KMS-11 (cell line): ENCODE measurements at regions not wholly inside any gene's neighbourhood (a gene's known extent, or its start where the extent isn't known, plus 50 kb on each side); places are given as distances from the start of the nearest gene placed in this dataset.

Source experiments
- H2AFZ ChIP-seq: fragments of 200-600 bp; sonication (generic); 2 replicates; pipeline ENCODE4 v1.6.1; 2016; ENCODE audit warnings: antibody characterized with exemption, mixed run types, low read depth
- H3K27ac ChIP-seq: fragments of 200-600 bp; sonication (generic); 2 replicates; pipeline ENCODE4 v1.6.1; 2016; ENCODE audit warnings: mild to moderate bottlenecking, mixed run types
- H3K27me3 ChIP-seq: fragments of 200-600 bp; sonication (generic); 2 replicates; pipeline ENCODE4 v1.6.1; 2017; ENCODE audit warnings: mild to moderate bottlenecking, low read depth, mixed run types, moderate library complexity; ENCODE audit not compliant: insufficient read depth
- H3K36me3 ChIP-seq: fragments of 200-600 bp; sonication (generic); 2 replicates; pipeline ENCODE4 v1.6.1; 2017; ENCODE audit warnings: mild to moderate bottlenecking, mixed run types; ENCODE audit not compliant: insufficient read depth
- H3K4me1 ChIP-seq: fragments of 200-600 bp; sonication (generic); 2 replicates; pipeline ENCODE4 v1.6.1; 2016; ENCODE audit warnings: mild to moderate bottlenecking, low read depth, mixed run types; ENCODE audit not compliant: poor library complexity, severe bottlenecking
- H3K4me2 ChIP-seq: fragments of 200-600 bp; sonication (generic); 2 replicates; pipeline ENCODE4 v1.7.0; 2016; ENCODE audit warnings: mild to moderate bottlenecking, mixed run types
- H3K4me3 ChIP-seq: fragments of 200-600 bp; sonication (generic); IDR thresholded peaks from 2 replicates; pipeline ENCODE4 v1.6.1; 2017; ENCODE audit warnings: low read depth, low read length, mixed read lengths; ENCODE audit not compliant: insufficient read depth
- H3K79me2 ChIP-seq: fragments of 200-600 bp; sonication (generic); 2 replicates; pipeline ENCODE4 v1.6.1; 2016; ENCODE audit warnings: low read depth, mixed run types; ENCODE audit not compliant: insufficient read depth
- H3K9ac ChIP-seq: fragments of 200-600 bp; sonication (generic); 2 replicates; pipeline ENCODE4 v1.6.1; 2016; ENCODE audit warnings: mild to moderate bottlenecking, mixed run types
- H4K20me1 ChIP-seq: fragments of 200-600 bp; sonication (generic); 2 replicates; pipeline ENCODE4 v1.6.1; 2016; ENCODE audit warnings: mild to moderate bottlenecking, mixed run types; ENCODE audit not compliant: insufficient read depth
- CTCF ChIP-seq: fragments of 200-600 bp; sonication (generic); conservative IDR thresholded peaks from 2 replicates; pipeline ENCODE4 v1.6.1; 2017; ENCODE audit warnings: low read depth, mild to moderate bottlenecking, antibody characterized with exemption, low read length, moderate library complexity, mixed read lengths

GRCh38 chr5:40307920-40308319 is 371.8 kb upstream of the PTGER4 start:
- H3K27me3 ChIP-seq: no peaks in the 10 kb centered on the region
- H3K4me2 ChIP-seq: no peak overlapping the region
- no peak overlapping the region for H3K4me3 ChIP-seq
- no peaks in the 10 kb centered on the region for H4K20me1 ChIP-seq
- no peak for TF ChIP-seq CTCF
- no peak overlapping the region for H3K9ac ChIP-seq
- H2AFZ ChIP-seq: no peak overlapping the region
- no peaks in the 10 kb centered on the region for H3K36me3 ChIP-seq
- H3K4me1 ChIP-seq: no peaks in the 10 kb centered on the region
- no peaks in the 10 kb centered on the region for H3K79me2 ChIP-seq
- no peak overlapping the region for H3K27ac ChIP-seq

DNA sequence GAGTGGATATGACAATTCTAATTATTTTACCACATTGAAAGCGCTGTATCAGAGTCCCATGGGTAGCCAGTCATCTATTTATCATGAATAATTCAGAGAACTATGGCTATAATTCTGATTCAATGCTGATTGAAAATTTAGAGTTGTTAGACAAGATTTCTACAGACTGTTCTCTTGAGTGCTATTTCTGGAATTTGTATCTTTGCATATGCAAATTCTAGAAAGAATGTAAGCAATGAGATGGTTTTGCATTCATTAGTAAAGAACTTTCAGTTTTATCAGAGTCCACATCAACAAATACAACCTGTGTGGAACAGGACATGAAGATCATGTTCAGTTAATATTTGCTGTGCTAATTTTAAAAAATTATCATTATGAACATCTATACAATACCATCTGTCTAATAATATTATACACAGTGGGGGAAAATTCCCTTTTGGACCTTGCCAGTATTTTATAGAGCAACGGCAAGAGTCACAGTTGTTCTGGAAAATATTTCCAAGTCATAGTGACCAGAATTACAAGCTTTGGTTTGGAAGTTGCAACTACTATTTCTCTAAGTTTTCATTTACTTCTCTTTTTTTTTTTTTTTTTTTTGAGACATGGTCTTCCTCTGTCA is 372.7 kb upstream of the PTGER4 start:
- no peaks in the 10 kb centered on the region for H3K79me2 ChIP-seq
- H3K4me2 ChIP-seq: no peak overlapping the region
- no peaks in the 10 kb centered on the region for H3K36me3 ChIP-seq
- H3K9ac ChIP-seq: no peak overlapping the region
- H4K20me1 ChIP-seq: no peaks in the 10 kb centered on the region
- no peaks in the 10 kb centered on the region for H3K27me3 ChIP-seq
- no peak overlapping the region for H2AFZ ChIP-seq
- no peak overlapping the region for H3K27ac ChIP-seq
- TF ChIP-seq CTCF: no peak
- no peaks in the 10 kb centered on the region for H3K4me1 ChIP-seq
- no peak overlapping the region for H3K4me3 ChIP-seq

DNA sequence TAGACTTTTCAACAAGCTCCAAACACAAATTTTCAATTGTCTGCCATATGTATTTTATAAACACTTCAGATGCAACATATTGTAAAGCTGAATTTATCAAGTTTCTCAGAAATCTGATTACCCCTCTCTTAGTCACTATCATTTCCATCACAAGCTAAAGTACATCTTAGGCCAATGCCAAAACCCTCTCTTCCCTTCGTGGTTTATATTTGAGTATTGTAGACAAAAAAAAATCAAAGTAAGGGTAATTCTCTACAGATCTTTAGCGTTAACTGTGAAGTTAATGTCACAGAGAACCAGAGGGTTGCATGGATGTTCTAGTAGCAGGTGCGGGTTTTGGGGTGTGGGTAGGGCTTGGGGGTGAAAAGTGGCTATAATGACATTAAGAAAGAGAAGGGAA is 387.7 kb upstream of the PTGER4 start:
- Histone ChIP-seq H2AFZ (no peak overlapping the region), H3K4me1 (no peaks in the 10 kb centered on the region), H4K20me1 (no peaks in the 10 kb centered on the region), H3K4me2 (no peak overlapping the region), H3K27me3 (no peaks in the 10 kb centered on the region), H3K36me3 (no peaks in the 10 kb centered on the region), H3K27ac (no peak overlapping the region), H3K79me2 (no peaks in the 10 kb centered on the region), H3K4me3 (no peak overlapping the region), H3K9ac (no peak overlapping the region)
- no peak for TF ChIP-seq CTCF

DNA sequence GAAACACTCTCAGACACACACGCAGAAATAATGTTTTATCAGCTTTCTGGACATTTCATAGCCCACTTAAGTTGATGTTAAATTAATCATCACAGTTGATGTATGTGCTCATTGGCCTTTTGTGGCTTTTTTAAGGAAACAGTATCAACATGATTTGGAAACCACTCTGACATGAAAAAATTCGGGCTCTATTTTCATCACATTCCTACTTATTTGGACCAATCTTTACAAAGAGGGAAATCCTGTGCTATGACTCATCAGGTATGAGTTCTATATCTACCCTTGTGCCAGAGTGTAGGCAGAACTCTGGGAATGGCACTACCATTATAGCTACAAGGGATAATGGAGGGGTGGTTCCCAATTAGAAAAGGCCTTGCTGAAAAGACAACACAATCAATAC is 388.4 kb upstream of the PTGER4 start:
- Histone ChIP-seq H2AFZ (no peak overlapping the region), H3K36me3 (no peaks in the 10 kb centered on the region), H3K4me2 (no peak overlapping the region), H3K79me2 (no peaks in the 10 kb centered on the region), H3K27ac (no peak overlapping the region), H3K4me3 (no peak overlapping the region), H3K4me1 (no peaks in the 10 kb centered on the region), H3K9ac (no peak overlapping the region), H3K27me3 (no peaks in the 10 kb centered on the region), H4K20me1 (no peaks in the 10 kb centered on the region)
- TF ChIP-seq CTCF: no peak
